Prostate gland (tissue), 2 donors: ENCODE measurements at regions not wholly inside any gene's neighbourhood (a gene's known extent, or its start where the extent isn't known, plus 50 kb on each side); places are given as distances from the start of the nearest gene placed in this dataset.

ENCODE experiments used
- CTCF ChIP-seq, 4 experiments: fragments of 200-600 bp in 2 of 4; fragments of 450-650 bp in 2 of 4; sonication (generic) in 2 of 4; IDR thresholded peaks; 1 replicate in 3 of 4; 2 replicates in 1 of 4; pipeline ENCODE4 v1.5.1; 2016 to 2019; ENCODE audit warnings: antibody characterized with exemption in 4 of 4, mild to moderate bottlenecking in 2 of 4, moderate library complexity in 2 of 4
- POLR2AphosphoS5 ChIP-seq: sonication (generic); formaldehyde crosslinking; IDR thresholded peaks from one replicate; pipeline ENCODE4 v1.6.1; 2017; ENCODE audit warnings: antibody characterized with exemption

GRCh38 chr5:174448662-174449061, 275.7 kb upstream of the MSX2 start:
- no peak for TF ChIP-seq POLR2AphosphoS5
- no peak for TF ChIP-seq CTCF (IDR thresholded peaks at IDR 0.05)
